IMR-90 (cell line): ENCODE measurements at regions not wholly inside any gene's neighbourhood (a gene's known extent, or its start where the extent isn't known, plus 50 kb on each side); places are given as distances from the start of the nearest gene placed in this dataset.

ENCODE experiments used
- ATAC-seq: fragments of 200-7000 bp; cut with Tn5 transposase; 2 replicates; pipeline ENCODE4 v1.9.1; 2020; ENCODE audit warnings: low read depth, mild to moderate bottlenecking, moderate library complexity
- BruUV-seq: library from RNA; stranded (reverse); fragments of 400-500 nt; replicated peaks from 2 replicates; lab custom pipeline; 2021; lab: Mats Ljungman, UMichigan
- CTCF ChIA-PET: fragments of 300-600 bp; formaldehyde crosslinking; extraction: SDS; loops from one replicate; lab custom pipeline; 2021; ENCODE audit warnings: antibody characterized with exemption; lab: Yijun Ruan, JAX
- POLR2A ChIA-PET: fragments of 300-600 bp; sonication (Branson Sonifier 250); formaldehyde crosslinking; loops from one replicate; lab custom pipeline; 2022; ENCODE audit warnings: antibody characterized with exemption; ENCODE audit not compliant: unreplicated experiment; lab: Charles Lee
- DNase-seq: peaks from one replicate; pipeline ENCODE4 v3.0.0; 2013
- H2AFZ ChIP-seq: replicated peaks from 2 replicates; pipeline ENCODE3; 2013; ENCODE audit warnings: low read length, mild to moderate bottlenecking; ENCODE audit not compliant: poor library complexity
- H2AK5ac ChIP-seq: 2 replicates; pipeline ENCODE4 v1.6.1; 2013; ENCODE audit warnings: low read depth, low read length, inconsistent platforms
- H2AK9ac ChIP-seq: replicated peaks from 2 replicates; pipeline ENCODE3; 2013; ENCODE audit warnings: mild to moderate bottlenecking, low read depth, low read length, moderate library complexity; ENCODE audit not compliant: poor library complexity
- H2BK120ac ChIP-seq: 2 replicates; pipeline ENCODE4 v1.6.1; 2013; ENCODE audit warnings: low read depth, low read length, inconsistent platforms
- H2BK15ac ChIP-seq: 3 replicates; pipeline ENCODE4 v1.6.1; 2013; ENCODE audit warnings: low read depth, low read length, inconsistent platforms
- H2BK20ac ChIP-seq: 2 replicates; pipeline ENCODE4 v1.6.1; 2013; ENCODE audit warnings: low read depth, mild to moderate bottlenecking, inconsistent platforms, low read length, moderate library complexity
- H2BK5ac ChIP-seq: 2 replicates; pipeline ENCODE4 v1.6.1; 2013; ENCODE audit warnings: mild to moderate bottlenecking, low read depth, low read length, inconsistent platforms; ENCODE audit not compliant: poor library complexity, severe bottlenecking
- H3K14ac ChIP-seq: replicated peaks from 2 replicates; pipeline ENCODE4 v1.6.1; 2013; ENCODE audit warnings: low read depth, low read length, inconsistent platforms
- H3K18ac ChIP-seq: 2 replicates; pipeline ENCODE4 v1.6.1; 2013; ENCODE audit warnings: low read depth, low read length, control low read depth
- H3K23ac ChIP-seq: 2 replicates; pipeline ENCODE4 v1.6.1; 2013; ENCODE audit warnings: low read depth, low read length, inconsistent platforms
- H3K27ac ChIP-seq: 2 replicates; pipeline ENCODE4 v1.5.1; 2013; ENCODE audit warnings: mild to moderate bottlenecking, control low read depth, low read length; ENCODE audit not compliant: insufficient read depth
- H3K27me3 ChIP-seq: 2 replicates; pipeline ENCODE4 v1.6.1; 2013; ENCODE audit warnings: low read length; ENCODE audit not compliant: control insufficient read depth, insufficient read depth
- H3K36me3 ChIP-seq: 2 replicates; pipeline ENCODE4 v1.6.1; 2013; ENCODE audit warnings: low read length, mixed read lengths; ENCODE audit not compliant: control insufficient read depth, insufficient read depth
- H3K4ac ChIP-seq: 2 replicates; pipeline ENCODE4 v1.6.1; 2013; ENCODE audit warnings: low read depth, low read length, inconsistent platforms
- H3K4me1 ChIP-seq: 2 replicates; pipeline ENCODE4 v1.6.1; 2013; ENCODE audit warnings: low read length, mixed read lengths; ENCODE audit not compliant: control insufficient read depth, insufficient read depth
- H3K4me2 ChIP-seq: 2 replicates; pipeline ENCODE4 v1.6.1; 2013; ENCODE audit warnings: low read depth, mild to moderate bottlenecking, control low read depth, low read length, moderate library complexity
- H3K4me3 ChIP-seq: 2 replicates; pipeline ENCODE4 v1.5.1; 2013; ENCODE audit warnings: low read depth, mild to moderate bottlenecking, control low read depth, low read length, moderate library complexity; ENCODE audit not compliant: insufficient read depth
- H3K56ac ChIP-seq: 2 replicates; pipeline ENCODE4 v1.6.1; 2013; ENCODE audit warnings: low read length, inconsistent platforms; ENCODE audit not compliant: insufficient read depth; ENCODE audit errors: extremely low read depth
- H3K79me1 ChIP-seq, 2 experiments: 2 replicates each; pipeline ENCODE4 v1.6.1; 2013; ENCODE audit warnings: low read length in 2 of 2, inconsistent platforms in 1 of 2, low read depth in 1 of 2
- H3K9ac ChIP-seq: 2 replicates; pipeline ENCODE4 v1.6.1; 2013; ENCODE audit warnings: low read depth, low read length, control low read depth
- H3K9me1 ChIP-seq: 2 replicates; pipeline ENCODE4 v1.6.1; 2013; ENCODE audit warnings: low read length, inconsistent platforms; ENCODE audit not compliant: insufficient read depth
- H3K9me3 ChIP-seq: 2 replicates; pipeline ENCODE4 v1.6.1; 2013; ENCODE audit warnings: low read length; ENCODE audit not compliant: control insufficient read depth, insufficient read depth
- H4K20me1 ChIP-seq: 2 replicates; pipeline ENCODE4 v1.6.1; 2013; ENCODE audit warnings: low read length, inconsistent platforms; ENCODE audit not compliant: insufficient read depth
- H4K5ac ChIP-seq: 2 replicates; pipeline ENCODE4 v1.6.1; 2013; ENCODE audit warnings: mild to moderate bottlenecking, low read depth, low read length, control low read depth
- H4K8ac ChIP-seq, 2 experiments: 2 replicates each; pipeline ENCODE4 v1.6.1; 2013; ENCODE audit warnings: low read depth in 2 of 2, low read length in 2 of 2, control low read depth in 1 of 2, inconsistent platforms in 1 of 2
- H4K91ac ChIP-seq: 2 replicates; pipeline ENCODE4 v1.6.1; 2013; ENCODE audit warnings: low read depth, low read length, inconsistent platforms; ENCODE audit not compliant: insufficient read depth
- BHLHE40 ChIP-seq: fragments of 150-350 bp; IDR thresholded peaks from 2 replicates; pipeline ENCODE4 v1.6.1; 2016; ENCODE audit warnings: mild to moderate bottlenecking, low read depth, low read length
- CEBPB ChIP-seq: IDR thresholded peaks from 2 replicates; pipeline ENCODE4 v1.6.1; 2012; ENCODE audit warnings: low read depth, low read length, improper control_type of control experiment
- CTCF ChIP-seq: conservative IDR thresholded peaks from 2 replicates; pipeline ENCODE4 v1.5.1; 2012; ENCODE audit warnings: mild to moderate bottlenecking, low read depth, low read length, improper control_type of control experiment
- ELK1 ChIP-seq: fragments of 150-350 bp; IDR thresholded peaks from 2 replicates; pipeline ENCODE4 v1.6.1; 2016; ENCODE audit warnings: low read depth, mild to moderate bottlenecking, low read length, moderate library complexity, borderline replicate concordance
- FOS ChIP-seq: fragments of 150-350 bp; IDR thresholded peaks from 2 replicates; pipeline ENCODE4 v1.6.1; 2016; ENCODE audit warnings: low read depth, low read length
- MAFK ChIP-seq: IDR thresholded peaks from 2 replicates; pipeline ENCODE4 v1.6.1; 2012; ENCODE audit warnings: low read depth, low read length, improper control_type of control experiment
- MAZ ChIP-seq: IDR thresholded peaks from 2 replicates; pipeline ENCODE4 v1.6.1; 2012; ENCODE audit warnings: low read depth, mild to moderate bottlenecking, low read length, improper control_type of control experiment, moderate library complexity, borderline replicate concordance
- POLR2A ChIP-seq: IDR thresholded peaks from 2 replicates; pipeline ENCODE4 v1.6.1; 2012; ENCODE audit warnings: mild to moderate bottlenecking, low read depth, low read length
- RAD21 ChIP-seq: IDR thresholded peaks from 2 replicates; pipeline ENCODE4 v1.6.1; 2012; ENCODE audit warnings: low read length, improper control_type of control experiment
- RFX5 ChIP-seq: IDR thresholded peaks from 2 replicates; pipeline ENCODE4 v1.8.0; 2012; ENCODE audit warnings: low read depth, mild to moderate bottlenecking, low read length, moderate library complexity
- SMC3 ChIP-seq: fragments of 150-350 bp; IDR thresholded peaks from 2 replicates; pipeline ENCODE4 v1.6.1; 2016; ENCODE audit warnings: low read depth, mild to moderate bottlenecking, antibody characterized with exemption, low read length, moderate library complexity
- USF2 ChIP-seq: fragments of 150-350 bp; IDR thresholded peaks from 2 replicates; pipeline ENCODE4 v1.6.1; 2017; ENCODE audit warnings: mild to moderate bottlenecking, antibody characterized with exemption, low read length, low read depth
- WGBS, 2 experiments: methylation state at CpG; one replicate each; pipeline versions ENCODE4 v1.1.5 to v1.1.7; 2013; ENCODE audit warnings: missing lambda C conversion rate in 2 of 2; ENCODE audit not compliant: insufficient read length in 1 of 2; ENCODE audit errors: extremely low coverage in 2 of 2; 5-methylcytosine and 5-hydroxymethylcytosine counted together
- dilution Hi-C: fragments of 300-500 bp; cut with HindIII; formaldehyde crosslinking; loops from one replicate; pipeline ENCODE4 v1.14.3; 2018; ENCODE audit warnings: low sequenced_read_pairs; ENCODE audit not compliant: unreplicated experiment
- in situ Hi-C: fragments of 300-500 bp; cut with MboI; formaldehyde crosslinking; loops from 3 replicates; pipeline ENCODE4 v1.14.3; 2019; ENCODE audit warnings: low sequenced_read_pairs, inconsistent platforms, mixed read lengths
- intact Hi-C: fragments of 100-400 bp; cut with micrococcal nuclease; formaldehyde crosslinking; loops from 2 replicates; pipeline ENCODE4 v1.10.0; 2022

- POLR2A ChIA-PET = no interaction called here
Observed at GRCh38 chr13:109856350-109856749, 70.0 kb upstream of the IRS2 start.

More at GRCh38 chr13:109856350-109856749, 70.0 kb upstream of the IRS2 start:
- Histone ChIP-seq H3K4ac (no peak overlapping the region), H2BK20ac (no peak overlapping the region), H3K36me3 (no peaks in the 10 kb centered on the region), H3K14ac (no peak overlapping the region), H2AFZ (no peak overlapping the region), H2AK9ac (no peak overlapping the region), H2BK5ac (no peak overlapping the region), H4K5ac (no peak overlapping the region), H3K23ac (no peak overlapping the region), H3K9me1 (no peaks in the 10 kb centered on the region), H3K79me1 (no peaks in the 10 kb centered on the region), H2BK120ac (no peak overlapping the region), H3K9me3 (no peaks in the 10 kb centered on the region), H2AK5ac (no peak overlapping the region), H3K4me2 (no peak overlapping the region), H3K27me3 (peaks cover 11% of the 10 kb centered on the region), H3K4me3 (no peak overlapping the region), H4K91ac (no peak overlapping the region), H4K20me1 (no peaks in the 10 kb centered on the region), H3K56ac (no peak overlapping the region), H4K8ac (no peak overlapping the region), H2BK15ac (no peak overlapping the region), H3K4me1 (no peaks in the 10 kb centered on the region), H3K18ac (no peak overlapping the region), H3K9ac (no peak overlapping the region), H3K27ac (no peak overlapping the region)
- in situ Hi-C loops = no loop called here
- dilution Hi-C loops = no loop called here
- TF ChIP-seq ELK1 (no peak), SMC3 (no peak), FOS (no peak), POLR2A (no peak), RAD21 (no peak), CEBPB (no peak), MAFK (no peak), RFX5 (no peak), USF2 (no peak), MAZ (no peak), CTCF (no peak), BHLHE40 (no peak)
- no CpG with 5 or more reads among the region's 4 CpGs for WGBS, 2 experiments
- CTCF ChIA-PET = no interaction called here
- DNase-seq = no peak
- no peak for ATAC-seq
- intact Hi-C loops = loop anchor here (1.0 kb wide), 1 partner anchor 43 kb away; no protein-coding TSS in a partner anchor
- BruUV-seq = no TSS peak
